ENCODE measurements at regions not wholly inside any gene's neighbourhood (a gene's known extent, or its start where the extent isn't known, plus 50 kb on each side); places are given as distances from the start of the nearest gene placed in this dataset.

GRCh38 chr10:121418126-121418777 lies 180.0 kb downstream of the FGFR2 start:
- WGBS, 2 experiments (ENCODE audit: insufficient coverage in 2 of 2) = 80% methylated on average over 1 of the region's 1 CpG; no CpG with 5 or more reads in 1 of the 2 experiments
- no peaks in the 10 kb centered on the region for H3K36me3 ChIP-seq (ENCODE audit: control insufficient read depth, insufficient read depth, low read length)
- peaks cover 6% of the 10 kb centered on the region for H3K9me3 ChIP-seq (ENCODE audit: control insufficient read depth, low read length)
- H3K27ac ChIP-seq (ENCODE audit: low read depth, low read length, severe bottlenecking) = no peak overlapping the region
- H3K4me3 ChIP-seq (ENCODE audit: extremely low read depth, insufficient read depth, low read length, poor library complexity, severe bottlenecking) = no peak overlapping the region
- H3K4me1 ChIP-seq (ENCODE audit: control insufficient read depth, insufficient read depth, low read length, poor library complexity, severe bottlenecking) = no peaks in the 10 kb centered on the region

GRCh38 chr10:121420006-121420405 lies 178.2 kb downstream of the FGFR2 start:
- Histone ChIP-seq H3K36me3 (ENCODE audit: control insufficient read depth, insufficient read depth, low read length) (no peaks in the 10 kb centered on the region), H3K27ac (ENCODE audit: low read depth, low read length, severe bottlenecking) (no peak overlapping the region), H3K9me3 (ENCODE audit: control insufficient read depth, low read length) (no peaks in the 10 kb centered on the region), H3K4me3 (ENCODE audit: extremely low read depth, insufficient read depth, low read length, poor library complexity, severe bottlenecking) (no peak overlapping the region), H3K4me1 (ENCODE audit: control insufficient read depth, insufficient read depth, low read length, poor library complexity, severe bottlenecking) (no peaks in the 10 kb centered on the region)
- 90% methylated on average over 2 to 3 of the region's 3 CpGs for WGBS, 2 experiments (ENCODE audit: insufficient coverage in 2 of 2)

- whole genome bisulfite sequencing, 2 experiments (ENCODE audit: insufficient coverage in 2 of 2) = 89 to 93% methylated on average over 7 of the region's 7 CpGs
- Histone ChIP-seq H3K4me3 (ENCODE audit: extremely low read depth, insufficient read depth, low read length, poor library complexity, severe bottlenecking) (no peak overlapping the region), H3K4me1 (ENCODE audit: control insufficient read depth, insufficient read depth, low read length, poor library complexity, severe bottlenecking) (no peaks in the 10 kb centered on the region)
These were observed 176.1 kb downstream of the FGFR2 start for GRCh38 chr10:121422096-121422495.

GRCh38 chr10:121425623-121426022 lies 172.6 kb downstream of the FGFR2 start:
- no peaks in the 10 kb centered on the region for H3K36me3 ChIP-seq (ENCODE audit: control insufficient read depth, insufficient read depth, low read length)
- H3K27ac ChIP-seq (ENCODE audit: low read depth, low read length, severe bottlenecking) = no peak overlapping the region
- H3K9me3 ChIP-seq (ENCODE audit: control insufficient read depth, low read length) = no peaks in the 10 kb centered on the region
- WGBS, 2 experiments (ENCODE audit: insufficient coverage in 2 of 2) = 50 to 100% methylated on average over 1 to 2 of the region's 4 CpGs
- no peaks in the 10 kb centered on the region for H3K4me1 ChIP-seq (ENCODE audit: control insufficient read depth, insufficient read depth, low read length, poor library complexity, severe bottlenecking)
- H3K4me3 ChIP-seq (ENCODE audit: extremely low read depth, insufficient read depth, low read length, poor library complexity, severe bottlenecking) = no peak overlapping the region

More at GRCh38 chr10:121422096-121422495, 176.1 kb downstream of the FGFR2 start:
- Histone ChIP-seq H3K27ac (ENCODE audit: low read depth, low read length, severe bottlenecking) (no peak overlapping the region), H3K36me3 (ENCODE audit: control insufficient read depth, insufficient read depth, low read length) (no peaks in the 10 kb centered on the region), H3K9me3 (ENCODE audit: control insufficient read depth, low read length) (no peaks in the 10 kb centered on the region)

- 85 to 92% methylated on average over 6 to 7 of the region's 7 CpGs for whole genome bisulfite sequencing, 2 experiments (ENCODE audit: insufficient coverage in 2 of 2)
- no peak overlapping the region for H3K27ac ChIP-seq (ENCODE audit: low read depth, low read length, severe bottlenecking)
- H3K4me3 ChIP-seq (ENCODE audit: extremely low read depth, insufficient read depth, low read length, poor library complexity, severe bottlenecking) = no peak overlapping the region
- H3K4me1 ChIP-seq (ENCODE audit: control insufficient read depth, insufficient read depth, low read length, poor library complexity, severe bottlenecking) = no peaks in the 10 kb centered on the region
- H3K36me3 ChIP-seq (ENCODE audit: control insufficient read depth, insufficient read depth, low read length) = no peaks in the 10 kb centered on the region
- H3K9me3 ChIP-seq (ENCODE audit: control insufficient read depth, low read length) = no peaks in the 10 kb centered on the region
These were observed 171.9 kb downstream of the FGFR2 start for GRCh38 chr10:121426307-121426706.
